ENCODE measurements at regions not wholly inside any gene's neighbourhood (a gene's known extent, or its start where the extent isn't known, plus 50 kb on each side); places are given as distances from the start of the nearest gene placed in this dataset.

DNA sequence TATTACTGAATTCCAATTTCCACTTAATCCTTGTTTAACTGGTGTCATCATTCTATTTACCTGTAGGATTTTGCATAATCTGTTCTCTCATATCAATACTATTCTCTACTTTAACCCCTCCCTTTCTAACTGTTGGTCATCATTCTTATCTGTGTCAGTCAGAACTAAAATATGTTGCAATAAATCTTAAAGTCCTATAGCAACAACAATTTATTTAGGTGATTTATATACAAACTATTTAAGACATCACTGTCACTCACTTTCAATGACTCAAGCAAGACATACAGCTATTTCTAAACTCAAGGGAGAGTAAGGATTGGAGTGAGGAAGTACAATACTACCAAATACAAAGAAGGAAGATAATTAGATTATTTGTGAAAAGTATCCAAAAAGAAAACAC, 740.4 kb downstream of the DSC3 start (continued):
- TF ChIP-seq ZBTB49 (CRISPR knock-in tag; IDR thresholded peaks at IDR 0.05; ENCODE audit: borderline replicate concordance) (no peak), ZNF556 (CRISPR knock-in tag; IDR thresholded peaks at IDR 0.05; ENCODE audit: borderline replicate concordance) (no peak)
- TF ChIP-seq, protein P1, sequence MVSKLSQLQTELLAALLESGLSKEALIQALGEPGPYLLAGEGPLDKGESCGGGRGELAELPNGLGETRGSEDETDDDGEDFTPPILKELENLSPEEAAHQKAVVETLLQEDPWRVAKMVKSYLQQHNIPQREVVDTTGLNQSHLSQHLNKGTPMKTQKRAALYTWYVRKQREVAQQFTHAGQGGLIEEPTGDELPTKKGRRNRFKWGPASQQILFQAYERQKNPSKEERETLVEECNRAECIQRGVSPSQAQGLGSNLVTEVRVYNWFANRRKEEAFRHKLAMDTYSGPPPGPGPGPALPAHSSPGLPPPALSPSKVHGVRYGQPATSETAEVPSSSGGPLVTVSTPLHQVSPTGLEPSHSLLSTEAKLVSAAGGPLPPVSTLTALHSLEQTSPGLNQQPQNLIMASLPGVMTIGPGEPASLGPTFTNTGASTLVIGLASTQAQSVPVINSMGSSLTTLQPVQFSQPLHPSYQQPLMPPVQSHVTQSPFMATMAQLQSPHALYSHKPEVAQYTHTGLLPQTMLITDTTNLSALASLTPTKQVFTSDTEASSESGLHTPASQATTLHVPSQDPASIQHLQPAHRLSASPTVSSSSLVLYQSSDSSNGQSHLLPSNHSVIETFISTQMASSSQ (IDR thresholded peaks at IDR 0.05; ENCODE audit: low read depth), result no peak
- TF ChIP-seq, protein P1 (CRISPR knock-in tag; IDR thresholded peaks at IDR 0.05; ENCODE audit: borderline replicate concordance), result no peak

- H3K79me2 ChIP-seq (ENCODE audit: insufficient read depth, low read length), result no peaks in the 10 kb centered on the region
- ChIA-PET POLR2A (no interaction called here), CTCF (ENCODE audit: low intra/inter-chr PET ratio, low total read pairs) (no interaction called here)
- no peaks in the 10 kb centered on the region for H3K27me3 ChIP-seq (ENCODE audit: control insufficient read depth in 1 of 2, insufficient read depth in 2 of 2, low read length in 2 of 2)
- WGBS (ENCODE audit: low lambda C conversion rate), result 5% methylated on average over 2 of the region's 2 CpGs
- in situ Hi-C loops (cut with HindIII; ENCODE audit: extremely low pct_ligation_motif_present, low pct_unique_long_range_greater_than_20kb), result no loop called here
- TF ChIP-seq ZNF101 (CRISPR knock-in tag; IDR thresholded peaks at IDR 0.05; ENCODE audit: borderline replicate concordance, low read depth) (no peak), SMC3 (IDR thresholded peaks at IDR 0.05; ENCODE audit: low read length) (no peak), KLF12 (CRISPR knock-in tag; IDR thresholded peaks at IDR 0.05; ENCODE audit: borderline replicate concordance) (no peak)
- H3K36me3 ChIP-seq (replicated peaks in 1 of 2; ENCODE audit: control insufficient read depth in 1 of 2, insufficient read depth in 2 of 2, low read length in 2 of 2), result no peaks in the 10 kb centered on the region
- no TSS peak for BruUV-seq (replicated peaks)
- H3K9ac ChIP-seq (ENCODE audit: insufficient read depth, low read depth, low read length), result no peak overlapping the region
- H3K9me3 ChIP-seq (ENCODE audit: low read length), result no peaks in the 10 kb centered on the region
- intact Hi-C loops (cut with micrococcal nuclease; ENCODE audit: unreplicated experiment), result no loop called here
- FAIRE-seq (no peak), DNase-seq (ENCODE audit: low spot score) (no peak), ATAC-seq (no peak)
- H3K4me1 ChIP-seq (ENCODE audit: insufficient read depth, low read length), result no peaks in the 10 kb centered on the region
- no peak overlapping the region for H3K4me2 ChIP-seq (ENCODE audit: low read depth, low read length)
- no peak overlapping the region for H3K4me3 ChIP-seq (replicated peaks in 1 of 3; ENCODE audit: insufficient read depth in 1 of 3, low read depth in 2 of 3, low read length in 3 of 3)
- H4K20me1 ChIP-seq (ENCODE audit: insufficient read depth, low read length), result no peaks in the 10 kb centered on the region
- no peak overlapping the region for H2AFZ ChIP-seq (ENCODE audit: low read length)
- no peak overlapping the region for H3K27ac ChIP-seq (ENCODE audit: extremely low read length, insufficient read depth, low read length)
Observed at GRCh38 chr18:30298769-30299168, 743.8 kb downstream of the DSC3 start.
